KOPT-K1 (cell line): ENCODE measurements at regions not wholly inside any gene's neighbourhood (a gene's known extent, or its start where the extent isn't known, plus 50 kb on each side); places are given as distances from the start of the nearest gene placed in this dataset.

ENCODE experiments used
- H3K27ac ChIP-seq: fragments of 200-600 bp; sonication (generic); 2 replicates; pipeline ENCODE4 v1.5.1; 2016; ENCODE audit warnings: antibody characterized with exemption, mild to moderate bottlenecking, low read depth, low read length; ENCODE audit not compliant: poor library complexity, severe bottlenecking
- H3K36me3 ChIP-seq: fragments of 200-600 bp; sonication (generic); 2 replicates; pipeline ENCODE4 v1.5.1; 2017; ENCODE audit warnings: antibody characterized with exemption, mild to moderate bottlenecking, low read length, moderate library complexity; ENCODE audit not compliant: insufficient read depth
- H3K9me3 ChIP-seq: fragments of 200-600 bp; sonication (generic); 2 replicates; pipeline ENCODE4 v1.5.1; 2017; ENCODE audit warnings: antibody characterized with exemption, low read length, mild to moderate bottlenecking; ENCODE audit not compliant: insufficient read depth, poor library complexity, severe bottlenecking

GRCh38 chr2:59302683-59303082 lies 1061.6 kb upstream of the FANCL start:
- no peaks in the 10 kb centered on the region for H3K36me3 ChIP-seq
- no peak overlapping the region for H3K27ac ChIP-seq
- H3K9me3 ChIP-seq: no peaks in the 10 kb centered on the region

GRCh38 chr2:59301466-59302402 lies 1060.6 kb upstream of the FANCL start:
- H3K27ac ChIP-seq: no peak overlapping the region
- H3K36me3 ChIP-seq: no peaks in the 10 kb centered on the region
- H3K9me3 ChIP-seq: no peaks in the 10 kb centered on the region

- H3K9me3 ChIP-seq: no peaks in the 10 kb centered on the region
- H3K27ac ChIP-seq: no peak overlapping the region
These were observed 1056.7 kb upstream of the FANCL start for GRCh38 chr2:59297816-59298215.

GRCh38 chr2:59296279-59296678 lies 1055.2 kb upstream of the FANCL start:
- Histone ChIP-seq H3K9me3 (no peaks in the 10 kb centered on the region), H3K27ac (no peak overlapping the region)

More at GRCh38 chr2:59297816-59298215, 1056.7 kb upstream of the FANCL start:
- H3K36me3 ChIP-seq: no peaks in the 10 kb centered on the region

GRCh38 chr2:59295524-59296162 lies 1054.5 kb upstream of the FANCL start:
- H3K36me3 ChIP-seq: no peaks in the 10 kb centered on the region
- no peak overlapping the region for H3K27ac ChIP-seq
- no peaks in the 10 kb centered on the region for H3K9me3 ChIP-seq

More at GRCh38 chr2:59296279-59296678, 1055.2 kb upstream of the FANCL start:
- no peaks in the 10 kb centered on the region for H3K36me3 ChIP-seq

- H3K36me3 ChIP-seq: no peaks in the 10 kb centered on the region
- H3K27ac ChIP-seq: no peak overlapping the region
- no peaks in the 10 kb centered on the region for H3K9me3 ChIP-seq
These were observed 1047.6 kb upstream of the FANCL start for GRCh38 chr2:59288771-59289170.

- Histone ChIP-seq H3K9me3 (no peaks in the 10 kb centered on the region), H3K36me3 (no peaks in the 10 kb centered on the region), H3K27ac (no peak overlapping the region)
These were observed 1041.4 kb upstream of the FANCL start for GRCh38 chr2:59282374-59283057.

- Histone ChIP-seq H3K36me3 (no peaks in the 10 kb centered on the region), H3K9me3 (no peaks in the 10 kb centered on the region), H3K27ac (no peak overlapping the region)
These were observed 1036.5 kb upstream of the FANCL start for GRCh38 chr2:59277671-59278070.

- Histone ChIP-seq H3K27ac (no peak overlapping the region), H3K9me3 (no peaks in the 10 kb centered on the region), H3K36me3 (no peaks in the 10 kb centered on the region)
These were observed 1035.8 kb upstream of the FANCL start for GRCh38 chr2:59276917-59277316.

- H3K9me3 ChIP-seq: no peaks in the 10 kb centered on the region
- H3K27ac ChIP-seq: no peak overlapping the region
- no peaks in the 10 kb centered on the region for H3K36me3 ChIP-seq
These were observed 1034.9 kb upstream of the FANCL start for GRCh38 chr2:59276033-59276432.

GRCh38 chr2:59266453-59266852 lies 1025.3 kb upstream of the FANCL start:
- H3K27ac ChIP-seq: no peak overlapping the region
- no peaks in the 10 kb centered on the region for H3K9me3 ChIP-seq
- H3K36me3 ChIP-seq: no peaks in the 10 kb centered on the region

GRCh38 chr2:59259913-59260312 lies 1018.8 kb upstream of the FANCL start:
- H3K36me3 ChIP-seq: no peaks in the 10 kb centered on the region
- H3K27ac ChIP-seq: no peak overlapping the region
- H3K9me3 ChIP-seq: no peaks in the 10 kb centered on the region

- no peak overlapping the region for H3K27ac ChIP-seq
- H3K9me3 ChIP-seq: no peaks in the 10 kb centered on the region
- H3K36me3 ChIP-seq: no peaks in the 10 kb centered on the region
These were observed 1015.2 kb upstream of the FANCL start for GRCh38 chr2:59256290-59256689.

- H3K27ac ChIP-seq: no peak overlapping the region
- no peaks in the 10 kb centered on the region for H3K36me3 ChIP-seq
- H3K9me3 ChIP-seq: no peaks in the 10 kb centered on the region
These were observed 1013.2 kb upstream of the FANCL start for GRCh38 chr2:59254279-59254678.

- Histone ChIP-seq H3K9me3 (no peaks in the 10 kb centered on the region), H3K36me3 (no peaks in the 10 kb centered on the region)
These were observed 1009.2 kb upstream of the FANCL start for GRCh38 chr2:59250307-59250677.

More at GRCh38 chr2:59250307-59250677, 1009.2 kb upstream of the FANCL start:
- H3K27ac ChIP-seq: no peak overlapping the region
